ENCODE measurements at regions not wholly inside any gene's neighbourhood (a gene's known extent, or its start where the extent isn't known, plus 50 kb on each side); places are given as distances from the start of the nearest gene placed in this dataset.

GRCh38 chr11:104432981-104433380 is 269.0 kb upstream of the PDGFD start:
- TF ChIP-seq GATA3 (IDR thresholded peaks at IDR 0.05; ENCODE audit: low read depth, low read length), result no peak
- no peak for TF ChIP-seq GATA2 (IDR thresholded peaks at IDR 0.05; ENCODE audit: low read depth, low read length)

- TF ChIP-seq GATA2 (IDR thresholded peaks at IDR 0.05; ENCODE audit: low read depth, low read length) (no peak), GATA3 (IDR thresholded peaks at IDR 0.05; ENCODE audit: low read depth, low read length) (no peak)
Measured at GRCh38 chr11:104432526-104432925, 268.6 kb upstream of the PDGFD start.

GRCh38 chr11:104422324-104422944 is 258.5 kb upstream of the PDGFD start:
- no peak for TF ChIP-seq GATA2 (IDR thresholded peaks at IDR 0.05; ENCODE audit: low read depth, low read length)
- no peak for TF ChIP-seq GATA3 (IDR thresholded peaks at IDR 0.05; ENCODE audit: low read depth, low read length)

- no peak for TF ChIP-seq GATA2 (IDR thresholded peaks at IDR 0.05; ENCODE audit: low read depth, low read length)
- TF ChIP-seq GATA3 (IDR thresholded peaks at IDR 0.05; ENCODE audit: low read depth, low read length), result no peak
Measured at GRCh38 chr11:104410336-104410735, 246.4 kb upstream of the PDGFD start.

GRCh38 chr11:104408630-104409029 is 244.7 kb upstream of the PDGFD start:
- no peak for TF ChIP-seq GATA2 (IDR thresholded peaks at IDR 0.05; ENCODE audit: low read depth, low read length)
- TF ChIP-seq GATA3 (IDR thresholded peaks at IDR 0.05; ENCODE audit: low read depth, low read length), result no peak

GRCh38 chr11:104405277-104405676 is 241.3 kb upstream of the PDGFD start:
- TF ChIP-seq GATA3 (IDR thresholded peaks at IDR 0.05; ENCODE audit: low read depth, low read length) (no peak), GATA2 (IDR thresholded peaks at IDR 0.05; ENCODE audit: low read depth, low read length) (no peak)

- TF ChIP-seq GATA2 (IDR thresholded peaks at IDR 0.05; ENCODE audit: low read depth, low read length) (no peak), GATA3 (IDR thresholded peaks at IDR 0.05; ENCODE audit: low read depth, low read length) (no peak)
Measured at GRCh38 chr11:104404231-104405175, 240.6 kb upstream of the PDGFD start.

- TF ChIP-seq GATA2 (IDR thresholded peaks at IDR 0.05; ENCODE audit: low read depth, low read length) (no peak), GATA3 (IDR thresholded peaks at IDR 0.05; ENCODE audit: low read depth, low read length) (no peak)
Measured at GRCh38 chr11:104402812-104403521, 239.0 kb upstream of the PDGFD start.

- TF ChIP-seq GATA3 (IDR thresholded peaks at IDR 0.05; ENCODE audit: low read depth, low read length) (no peak), GATA2 (IDR thresholded peaks at IDR 0.05; ENCODE audit: low read depth, low read length) (no peak)
Measured at GRCh38 chr11:104394508-104394907, 230.6 kb upstream of the PDGFD start.

- TF ChIP-seq GATA3 (IDR thresholded peaks at IDR 0.05; ENCODE audit: low read depth, low read length), result no peak
- no peak for TF ChIP-seq GATA2 (IDR thresholded peaks at IDR 0.05; ENCODE audit: low read depth, low read length)
Measured at GRCh38 chr11:104390651-104391050, 226.7 kb upstream of the PDGFD start.

- no peak for TF ChIP-seq GATA2 (IDR thresholded peaks at IDR 0.05; ENCODE audit: low read depth, low read length)
- TF ChIP-seq GATA3 (IDR thresholded peaks at IDR 0.05; ENCODE audit: low read depth, low read length), result no peak
Measured at GRCh38 chr11:104385884-104386283, 221.9 kb upstream of the PDGFD start.

- no peak for TF ChIP-seq GATA3 (IDR thresholded peaks at IDR 0.05; ENCODE audit: low read depth, low read length)
- no peak for TF ChIP-seq GATA2 (IDR thresholded peaks at IDR 0.05; ENCODE audit: low read depth, low read length)
Measured at GRCh38 chr11:104380358-104380757, 216.4 kb upstream of the PDGFD start.

GRCh38 chr11:104372111-104372510 is 208.2 kb upstream of the PDGFD start:
- TF ChIP-seq GATA2 (IDR thresholded peaks at IDR 0.05; ENCODE audit: low read depth, low read length), result no peak
- no peak for TF ChIP-seq GATA3 (IDR thresholded peaks at IDR 0.05; ENCODE audit: low read depth, low read length)

GRCh38 chr11:104370478-104370877 is 206.5 kb upstream of the PDGFD start:
- TF ChIP-seq GATA2 (IDR thresholded peaks at IDR 0.05; ENCODE audit: low read depth, low read length) (no peak), GATA3 (IDR thresholded peaks at IDR 0.05; ENCODE audit: low read depth, low read length) (no peak)
